Endothelial cell of umbilical vein (primary cell): ENCODE measurements at regions not wholly inside any gene's neighbourhood (a gene's known extent, or its start where the extent isn't known, plus 50 kb on each side); places are given as distances from the start of the nearest gene placed in this dataset.
"Not testable (repeated sequence)": the region's sequence is repeated elsewhere in the genome, so short reads cannot be mapped to it uniquely, and the experiment has no call there.

ENCODE experiments used
- BruUV-seq: library from RNA; stranded (reverse); fragments of 400-500 nt; replicated peaks from 2 replicates; lab custom pipeline; 2021; lab: Mats Ljungman, UMichigan
- CTCF ChIA-PET: fragments of 300-600, 350-600 bp; sonication (Branson Sonifier 250); formaldehyde crosslinking; loops from one replicate; lab custom pipeline; 2021; ENCODE audit warnings: antibody characterized with exemption, inconsistent platforms; lab: Charles Lee
- POLR2A ChIA-PET: fragments of 300-600, 350-600 bp; sonication (Branson Sonifier 250); formaldehyde crosslinking; loops from one replicate; lab custom pipeline; 2021; ENCODE audit warnings: antibody characterized with exemption, inconsistent platforms; lab: Charles Lee
- DNase-seq: peaks from one replicate; pipeline ENCODE4 v3.0.0-alpha.2; 2011; ENCODE audit warnings: low read depth, low spot score
- FAIRE-seq: peaks from 2 replicates; lab custom pipeline; 2011; peaks lifted over from hg19 to GRCh38; lab: Jason Lieb, UNC
- H2AFZ ChIP-seq: 2 replicates; pipeline ENCODE4 v1.6.0; 2012; ENCODE audit warnings: low read depth, low read length, control low read depth, inconsistent platforms
- H3K27ac ChIP-seq: 2 replicates; pipeline ENCODE4 v1.5.1; 2011; ENCODE audit warnings: low read depth, mild to moderate bottlenecking, control low read depth, low read length, moderate library complexity; ENCODE audit not compliant: insufficient read depth
- H3K27me3 ChIP-seq, 2 experiments: 2 replicates each; pipeline versions ENCODE4 v1.6.0 to v1.6.1; 2011; ENCODE audit warnings: low read length in 2 of 2, mixed read lengths in 1 of 2; ENCODE audit not compliant: control insufficient read depth in 2 of 2, insufficient read depth in 2 of 2
- H3K36me3 ChIP-seq, 2 experiments: 2 replicates in 1 of 2; 3 replicates in 1 of 2; pipeline ENCODE4 v1.5.1; 2011; ENCODE audit warnings: low read length in 2 of 2, mild to moderate bottlenecking in 1 of 2, moderate library complexity in 1 of 2; ENCODE audit not compliant: control insufficient read depth in 2 of 2, insufficient read depth in 2 of 2; ENCODE audit errors: extremely low read depth in 1 of 2
- H3K4me1 ChIP-seq: 3 replicates; pipeline ENCODE4 v1.5.1; 2011; ENCODE audit warnings: mild to moderate bottlenecking, low read length; ENCODE audit not compliant: control insufficient read depth, insufficient read depth; ENCODE audit errors: extremely low read depth
- H3K4me2 ChIP-seq: 2 replicates; pipeline ENCODE4 v1.6.1; 2011; ENCODE audit warnings: low read length, control low read depth, mixed read lengths; ENCODE audit not compliant: insufficient read depth
- H3K4me3 ChIP-seq, 3 experiments: fragments of 200-600 bp in 1 of 3; sonication (generic), shearing (Covaris generic) in 1 of 3; replicated peaks in 1 of 3; 2 replicates each; pipeline ENCODE4 v1.5.1; 2011 to 2016; ENCODE audit warnings: control low read depth in 3 of 3, low read length in 3 of 3, mild to moderate bottlenecking in 2 of 3, inconsistent platforms in 1 of 3, low read depth in 1 of 3, moderate library complexity in 1 of 3; ENCODE audit not compliant: insufficient read depth in 1 of 3
- H3K79me2 ChIP-seq: 2 replicates; pipeline ENCODE4 v1.6.0; 2012; ENCODE audit warnings: low read length, inconsistent platforms; ENCODE audit not compliant: control insufficient read depth, insufficient read depth
- H3K9ac ChIP-seq: replicated peaks from 2 replicates; pipeline ENCODE3; 2011; ENCODE audit warnings: low read length, control low read depth; ENCODE audit not compliant: insufficient read depth; ENCODE audit errors: extremely low read depth
- H3K9me1 ChIP-seq: replicated peaks from 3 replicates; pipeline ENCODE4 v1.6.0; 2011; ENCODE audit warnings: mild to moderate bottlenecking, low read length; ENCODE audit not compliant: control insufficient read depth, insufficient read depth; ENCODE audit errors: extremely low read depth
- H3K9me3 ChIP-seq: replicated peaks from 2 replicates; pipeline ENCODE4 v1.5.1; 2012; ENCODE audit warnings: low read length, inconsistent platforms; ENCODE audit not compliant: control insufficient read depth, insufficient read depth
- H4K20me1 ChIP-seq: replicated peaks from 2 replicates; pipeline ENCODE3; 2011; ENCODE audit warnings: mild to moderate bottlenecking, low read length; ENCODE audit not compliant: control insufficient read depth, insufficient read depth; ENCODE audit errors: extremely low read depth
- EZH2 ChIP-seq: IDR thresholded peaks from 2 replicates; pipeline ENCODE4 v1.6.1; 2012; ENCODE audit warnings: borderline replicate concordance, low read depth, mild to moderate bottlenecking, moderate library complexity, low read length, inconsistent platforms; ENCODE audit not compliant: severe bottlenecking
- GATA2 ChIP-seq: IDR thresholded peaks from 2 replicates; pipeline ENCODE4 v1.7.0; 2011; ENCODE audit warnings: low read depth, mild to moderate bottlenecking, moderate library complexity, mixed read lengths, low read length; ENCODE audit not compliant: insufficient read length, insufficient read depth
- JUN ChIP-seq: IDR thresholded peaks from 2 replicates; pipeline ENCODE4 v1.6.1; 2011; ENCODE audit warnings: borderline replicate concordance, low read depth; ENCODE audit not compliant: insufficient read length, insufficient read depth
- POLR2A ChIP-seq: IDR thresholded peaks from 2 replicates; pipeline ENCODE4 v1.6.1; 2012; ENCODE audit warnings: low read depth, mild to moderate bottlenecking, control low read depth, low read length
- POLR2AphosphoS5 ChIP-seq: IDR thresholded peaks from 2 replicates; pipeline ENCODE4 v1.6.1; 2012; ENCODE audit warnings: low read depth, mild to moderate bottlenecking, control low read depth, low read length, moderate library complexity; ENCODE audit not compliant: insufficient read depth
- dilution Hi-C: fragments of 300-500 bp; cut with MboI; formaldehyde crosslinking; loops from one replicate; pipeline ENCODE4 v1.15.0; 2019; ENCODE audit warnings: low sequenced_read_pairs; ENCODE audit not compliant: extremely low pct_ligation_motif_present
- intact Hi-C: fragments of 100-400 bp; cut with micrococcal nuclease; formaldehyde crosslinking; loops from one replicate; pipeline ENCODE4 v1.10.0; 2022
- TF ChIP-seq, protein P1 (sequence below), 2 donors: IDR thresholded peaks; 1 replicate in 1 of 2; 2 replicates in 1 of 2; pipeline ENCODE4 v1.5.1; 2011; ENCODE audit warnings: low read length in 2 of 2, mild to moderate bottlenecking in 2 of 2, moderate library complexity in 2 of 2, control low read depth in 1 of 2, inconsistent platforms in 1 of 2, low read depth in 1 of 2; ENCODE audit not compliant: insufficient read depth in 1 of 2; ENCODE audit errors: extremely low read depth in 1 of 2

DNA sequence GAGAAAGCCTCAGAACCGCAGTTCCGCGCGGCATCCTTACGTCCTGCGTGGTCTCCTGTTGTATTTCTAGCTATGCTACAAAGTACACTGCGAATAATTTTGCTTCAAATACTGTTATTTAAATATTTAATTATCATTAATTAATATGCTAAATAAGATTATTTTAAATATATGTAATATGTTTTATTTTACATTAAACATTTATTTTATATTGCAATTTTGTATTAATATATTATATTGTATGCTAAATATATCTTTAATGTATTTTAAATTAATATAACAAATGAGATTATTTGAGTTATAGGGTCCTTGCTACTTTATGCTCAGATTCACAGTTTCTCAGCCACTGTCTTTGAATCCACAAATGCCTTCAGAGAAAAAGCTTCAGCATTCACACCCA is 436.7 kb downstream of the BRD1 start:
- no peaks in the 10 kb centered on the region for H3K9me1 ChIP-seq
- no peaks in the 10 kb centered on the region for H3K4me1 ChIP-seq
- H4K20me1 ChIP-seq, result no peaks in the 10 kb centered on the region
- no peaks in the 10 kb centered on the region for H3K36me3 ChIP-seq
- H3K9me3 ChIP-seq, result peaks cover 8% of the 10 kb centered on the region
- ChIA-PET CTCF (no interaction called here), POLR2A (no interaction called here)
- DNase-seq, result no peak
- TF ChIP-seq, protein P1, sequence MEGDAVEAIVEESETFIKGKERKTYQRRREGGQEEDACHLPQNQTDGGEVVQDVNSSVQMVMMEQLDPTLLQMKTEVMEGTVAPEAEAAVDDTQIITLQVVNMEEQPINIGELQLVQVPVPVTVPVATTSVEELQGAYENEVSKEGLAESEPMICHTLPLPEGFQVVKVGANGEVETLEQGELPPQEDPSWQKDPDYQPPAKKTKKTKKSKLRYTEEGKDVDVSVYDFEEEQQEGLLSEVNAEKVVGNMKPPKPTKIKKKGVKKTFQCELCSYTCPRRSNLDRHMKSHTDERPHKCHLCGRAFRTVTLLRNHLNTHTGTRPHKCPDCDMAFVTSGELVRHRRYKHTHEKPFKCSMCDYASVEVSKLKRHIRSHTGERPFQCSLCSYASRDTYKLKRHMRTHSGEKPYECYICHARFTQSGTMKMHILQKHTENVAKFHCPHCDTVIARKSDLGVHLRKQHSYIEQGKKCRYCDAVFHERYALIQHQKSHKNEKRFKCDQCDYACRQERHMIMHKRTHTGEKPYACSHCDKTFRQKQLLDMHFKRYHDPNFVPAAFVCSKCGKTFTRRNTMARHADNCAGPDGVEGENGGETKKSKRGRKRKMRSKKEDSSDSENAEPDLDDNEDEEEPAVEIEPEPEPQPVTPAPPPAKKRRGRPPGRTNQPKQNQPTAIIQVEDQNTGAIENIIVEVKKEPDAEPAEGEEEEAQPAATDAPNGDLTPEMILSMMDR (IDR thresholded peaks at IDR 0.05; ENCODE audit: extremely low read depth in 1 of 2, insufficient read depth in 1 of 2, low read depth in 1 of 2, low read length in 2 of 2), result no peak
- TF ChIP-seq GATA2, result no peak
- no peak for TF ChIP-seq POLR2AphosphoS5
- no peak for TF ChIP-seq EZH2
- no peak for TF ChIP-seq POLR2A
- TF ChIP-seq JUN, result no peak
- H3K9ac ChIP-seq, result no peak overlapping the region
- H2AFZ ChIP-seq, result no peak overlapping the region
- no peak overlapping the region for H3K4me2 ChIP-seq
- dilution Hi-C loops, result no loop called here
- H3K4me3 ChIP-seq, result no peak overlapping the region
- H3K27ac ChIP-seq, result no peak overlapping the region
- FAIRE-seq, result no peak
- H3K79me2 ChIP-seq, result no peaks in the 10 kb centered on the region
- BruUV-seq, result no TSS peak
- intact Hi-C loops, result no loop called here
- no peaks in the 10 kb centered on the region for H3K27me3 ChIP-seq

DNA sequence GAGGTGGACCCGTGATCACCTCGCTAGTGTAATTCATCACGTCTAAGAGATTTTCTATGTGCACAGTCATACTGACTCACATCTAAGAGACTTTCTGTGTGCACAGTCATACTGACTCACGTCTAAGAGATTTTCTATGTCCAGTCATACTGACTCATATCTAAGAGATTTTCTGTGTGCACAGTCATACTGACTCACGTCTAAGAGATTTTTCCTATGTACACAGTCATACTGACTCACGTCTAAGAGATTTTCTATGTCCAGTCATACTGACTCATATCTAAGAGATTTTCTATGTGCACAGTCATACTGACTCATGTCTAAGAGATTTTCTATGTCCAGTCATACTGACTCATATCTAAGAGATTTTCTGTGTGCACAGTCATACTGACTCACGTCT is 443.8 kb downstream of the BRD1 start:
- intact Hi-C loops, H3K36me3 ChIP-seq, POLR2A ChIA-PET, DNase-seq, H3K27me3 ChIP-seq, H3K4me3 ChIP-seq, H2AFZ ChIP-seq, H3K79me2 ChIP-seq, H3K9ac ChIP-seq, CTCF ChIA-PET, dilution Hi-C loops, FAIRE-seq, H4K20me1 ChIP-seq, BruUV-seq, H3K4me2 ChIP-seq, H3K9me1 ChIP-seq, H3K27ac ChIP-seq, H3K4me1 ChIP-seq: not testable (repeated sequence)
- peaks cover 11% of the 10 kb centered on the region for H3K9me3 ChIP-seq
